ENCODE measurements at regions not wholly inside any gene's neighbourhood (a gene's known extent, or its start where the extent isn't known, plus 50 kb on each side); places are given as distances from the start of the nearest gene placed in this dataset.

GRCh38 chr4:11636031-11636430 is 207.3 kb upstream of the HS3ST1 start:
- TF ChIP-seq, protein P1, sequence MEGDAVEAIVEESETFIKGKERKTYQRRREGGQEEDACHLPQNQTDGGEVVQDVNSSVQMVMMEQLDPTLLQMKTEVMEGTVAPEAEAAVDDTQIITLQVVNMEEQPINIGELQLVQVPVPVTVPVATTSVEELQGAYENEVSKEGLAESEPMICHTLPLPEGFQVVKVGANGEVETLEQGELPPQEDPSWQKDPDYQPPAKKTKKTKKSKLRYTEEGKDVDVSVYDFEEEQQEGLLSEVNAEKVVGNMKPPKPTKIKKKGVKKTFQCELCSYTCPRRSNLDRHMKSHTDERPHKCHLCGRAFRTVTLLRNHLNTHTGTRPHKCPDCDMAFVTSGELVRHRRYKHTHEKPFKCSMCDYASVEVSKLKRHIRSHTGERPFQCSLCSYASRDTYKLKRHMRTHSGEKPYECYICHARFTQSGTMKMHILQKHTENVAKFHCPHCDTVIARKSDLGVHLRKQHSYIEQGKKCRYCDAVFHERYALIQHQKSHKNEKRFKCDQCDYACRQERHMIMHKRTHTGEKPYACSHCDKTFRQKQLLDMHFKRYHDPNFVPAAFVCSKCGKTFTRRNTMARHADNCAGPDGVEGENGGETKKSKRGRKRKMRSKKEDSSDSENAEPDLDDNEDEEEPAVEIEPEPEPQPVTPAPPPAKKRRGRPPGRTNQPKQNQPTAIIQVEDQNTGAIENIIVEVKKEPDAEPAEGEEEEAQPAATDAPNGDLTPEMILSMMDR (IDR thresholded peaks at IDR 0.05): no peak
- TF ChIP-seq PBX3 (IDR thresholded peaks at IDR 0.05) (no peak), CHD2 (IDR thresholded peaks at IDR 0.05; ENCODE audit: low read length, partially characterized antibody) (no peak)
